ENCODE measurements at regions not wholly inside any gene's neighbourhood (a gene's known extent, or its start where the extent isn't known, plus 50 kb on each side); places are given as distances from the start of the nearest gene placed in this dataset.

GRCh38 chr18:46283268-46283667, 179.1 kb downstream of the HAUS1 start:
- no peak overlapping the region for H3K4me3 ChIP-seq (ENCODE audit: low read depth, low read length)
- peaks cover 0 to 4% of the 10 kb centered on the region in 2 experiments for H3K4me1 ChIP-seq (ENCODE audit: control insufficient read depth in 1 of 2, insufficient read depth in 2 of 2, low read length in 2 of 2)
- H3K79me1 ChIP-seq (ENCODE audit: low read length) = no peaks in the 10 kb centered on the region
- H3K9me3 ChIP-seq (ENCODE audit: insufficient read depth, low read depth, low read length) = no peaks in the 10 kb centered on the region
- H3K36me3 ChIP-seq (ENCODE audit: control insufficient read depth in 1 of 2, insufficient read depth in 2 of 2, low read length in 2 of 2) = no peaks in the 10 kb centered on the region
- no peak overlapping the region for H2AFZ ChIP-seq (ENCODE audit: insufficient read depth, low read length, poor library complexity)
- no peak overlapping the region for H4K91ac ChIP-seq (ENCODE audit: low read depth, low read length)
- H2BK5ac ChIP-seq (ENCODE audit: low read depth, low read length, poor library complexity) = no peak overlapping the region
- no CpG with 5 or more reads among the region's 7 CpGs for WGBS (ENCODE audit: extremely low coverage, insufficient coverage, insufficient read length)
- no peak overlapping the region for H2BK120ac ChIP-seq (ENCODE audit: insufficient read depth, low read length, poor library complexity)
- H3K27ac ChIP-seq (ENCODE audit: low read depth, low read length) = no peak overlapping the region
- H3K79me2 ChIP-seq (ENCODE audit: control insufficient read depth, insufficient read depth, low read length, poor library complexity) = no peaks in the 10 kb centered on the region
- H4K12ac ChIP-seq (ENCODE audit: low read depth, low read length) = no peak overlapping the region
- H3K23ac ChIP-seq (ENCODE audit: low read length) = no peak overlapping the region
- H3K4ac ChIP-seq (ENCODE audit: low read depth, low read length) = no peak overlapping the region
- no peak overlapping the region for H2BK12ac ChIP-seq (ENCODE audit: low read length)
- H3K27me3 ChIP-seq (ENCODE audit: insufficient read depth, low read length) = no peaks in the 10 kb centered on the region
- H3K9ac ChIP-seq (ENCODE audit: low read length) = no peak overlapping the region
- no peak overlapping the region for H3K18ac ChIP-seq (ENCODE audit: low read length)
- no peak overlapping the region for H3K4me2 ChIP-seq (ENCODE audit: low read length)
- DNase-seq = no peak
- no peak overlapping the region for H3K14ac ChIP-seq (ENCODE audit: low read length)
- no peak overlapping the region for H2AK5ac ChIP-seq (ENCODE audit: low read length)
- H4K8ac ChIP-seq (ENCODE audit: low read depth, low read length) = no peak overlapping the region

- Histone ChIP-seq H3K27ac (ENCODE audit: low read depth, low read length) (no peak overlapping the region), H2AFZ (ENCODE audit: insufficient read depth, low read length, poor library complexity) (no peak overlapping the region), H3K9ac (ENCODE audit: low read length) (no peak overlapping the region), H3K4me2 (ENCODE audit: low read length) (no peak overlapping the region), H2AK5ac (ENCODE audit: low read length) (no peak overlapping the region), H3K23ac (ENCODE audit: low read length) (no peak overlapping the region), H3K14ac (ENCODE audit: low read length) (no peak overlapping the region), H4K12ac (ENCODE audit: low read depth, low read length) (no peak overlapping the region), H3K36me3 (ENCODE audit: control insufficient read depth in 1 of 2, insufficient read depth in 2 of 2, low read length in 2 of 2) (no peaks in the 10 kb centered on the region), H3K79me1 (ENCODE audit: low read length) (no peaks in the 10 kb centered on the region), H4K91ac (ENCODE audit: low read depth, low read length) (no peak overlapping the region), H3K4me1 (ENCODE audit: control insufficient read depth in 1 of 2, insufficient read depth in 2 of 2, low read length in 2 of 2) (peaks cover 0 to 4% of the 10 kb centered on the region in 2 experiments), H3K79me2 (ENCODE audit: control insufficient read depth, insufficient read depth, low read length, poor library complexity) (no peaks in the 10 kb centered on the region), H3K4ac (ENCODE audit: low read depth, low read length) (no peak overlapping the region), H2BK12ac (ENCODE audit: low read length) (no peak overlapping the region), H3K18ac (ENCODE audit: low read length) (no peak overlapping the region), H3K4me3 (ENCODE audit: low read depth, low read length) (no peak overlapping the region), H3K27me3 (ENCODE audit: insufficient read depth, low read length) (no peaks in the 10 kb centered on the region), H2BK120ac (ENCODE audit: insufficient read depth, low read length, poor library complexity) (no peak overlapping the region), H4K8ac (ENCODE audit: low read depth, low read length) (no peak overlapping the region), H2BK5ac (ENCODE audit: low read depth, low read length, poor library complexity) (no peak overlapping the region), H3K9me3 (ENCODE audit: insufficient read depth, low read depth, low read length) (no peaks in the 10 kb centered on the region)
- DNase-seq = no peak
- no CpG with 5 or more reads among the region's 4 CpGs for WGBS (ENCODE audit: extremely low coverage, insufficient coverage, insufficient read length)
These were observed 179.7 kb downstream of the HAUS1 start for GRCh38 chr18:46283895-46284295.

- no peaks in the 10 kb centered on the region for H3K9me3 ChIP-seq (ENCODE audit: insufficient read depth, low read depth, low read length)
- no peak overlapping the region for H3K4me2 ChIP-seq (ENCODE audit: low read length)
- H3K27me3 ChIP-seq (ENCODE audit: insufficient read depth, low read length) = no peaks in the 10 kb centered on the region
- no peak overlapping the region for H4K91ac ChIP-seq (ENCODE audit: low read depth, low read length)
- H4K12ac ChIP-seq (ENCODE audit: low read depth, low read length) = no peak overlapping the region
- no peaks in the 10 kb centered on the region for H3K79me1 ChIP-seq (ENCODE audit: low read length)
- H2AK5ac ChIP-seq (ENCODE audit: low read length) = no peak overlapping the region
- H3K36me3 ChIP-seq (ENCODE audit: control insufficient read depth in 1 of 2, insufficient read depth in 2 of 2, low read length in 2 of 2) = no peaks in the 10 kb centered on the region
- no peak overlapping the region for H4K8ac ChIP-seq (ENCODE audit: low read depth, low read length)
- H2AFZ ChIP-seq (ENCODE audit: insufficient read depth, low read length, poor library complexity) = no peak overlapping the region
- no peak overlapping the region for H2BK12ac ChIP-seq (ENCODE audit: low read length)
- no peak overlapping the region for H2BK120ac ChIP-seq (ENCODE audit: insufficient read depth, low read length, poor library complexity)
- no peaks in the 10 kb centered on the region for H3K79me2 ChIP-seq (ENCODE audit: control insufficient read depth, insufficient read depth, low read length, poor library complexity)
- no peak overlapping the region for H3K9ac ChIP-seq (ENCODE audit: low read length)
- peaks cover 8 to 10% of the 10 kb centered on the region in 2 experiments for H3K4me1 ChIP-seq (ENCODE audit: control insufficient read depth in 1 of 2, insufficient read depth in 2 of 2, low read length in 2 of 2)
- no peak for DNase-seq
- H3K4ac ChIP-seq (ENCODE audit: low read depth, low read length) = no peak overlapping the region
- no peak overlapping the region for H2BK5ac ChIP-seq (ENCODE audit: low read depth, low read length, poor library complexity)
- H3K27ac ChIP-seq (ENCODE audit: low read depth, low read length) = no peak overlapping the region
- WGBS (ENCODE audit: extremely low coverage, insufficient coverage, insufficient read length) = no CpG with 5 or more reads among the region's 3 CpGs
- H3K18ac ChIP-seq (ENCODE audit: low read length) = no peak overlapping the region
- H3K14ac ChIP-seq (ENCODE audit: low read length) = no peak overlapping the region
- H3K23ac ChIP-seq (ENCODE audit: low read length) = no peak overlapping the region
- no peak overlapping the region for H3K4me3 ChIP-seq (ENCODE audit: low read depth, low read length)
These were observed 185.3 kb downstream of the HAUS1 start for GRCh38 chr18:46289463-46289862.

GRCh38 chr18:46289931-46290330, 185.7 kb downstream of the HAUS1 start:
- Histone ChIP-seq H3K4me2 (ENCODE audit: low read length) (no peak overlapping the region), H3K4ac (ENCODE audit: low read depth, low read length) (no peak overlapping the region), H3K79me1 (ENCODE audit: low read length) (no peaks in the 10 kb centered on the region), H3K18ac (ENCODE audit: low read length) (no peak overlapping the region), H3K9ac (ENCODE audit: low read length) (no peak overlapping the region), H3K4me3 (ENCODE audit: low read depth, low read length) (no peak overlapping the region), H3K23ac (ENCODE audit: low read length) (no peak overlapping the region), H3K79me2 (ENCODE audit: control insufficient read depth, insufficient read depth, low read length, poor library complexity) (no peaks in the 10 kb centered on the region), H3K36me3 (ENCODE audit: control insufficient read depth in 1 of 2, insufficient read depth in 2 of 2, low read length in 2 of 2) (no peaks in the 10 kb centered on the region), H2BK12ac (ENCODE audit: low read length) (no peak overlapping the region), H4K8ac (ENCODE audit: low read depth, low read length) (no peak overlapping the region), H2AK5ac (ENCODE audit: low read length) (no peak overlapping the region), H2BK5ac (ENCODE audit: low read depth, low read length, poor library complexity) (no peak overlapping the region), H4K12ac (ENCODE audit: low read depth, low read length) (no peak overlapping the region), H4K91ac (ENCODE audit: low read depth, low read length) (no peak overlapping the region), H3K27me3 (ENCODE audit: insufficient read depth, low read length) (no peaks in the 10 kb centered on the region), H3K4me1 (ENCODE audit: control insufficient read depth in 1 of 2, insufficient read depth in 2 of 2, low read length in 2 of 2) (peaks cover 8 to 10% of the 10 kb centered on the region in 2 experiments), H3K14ac (ENCODE audit: low read length) (no peak overlapping the region), H3K27ac (ENCODE audit: low read depth, low read length) (no peak overlapping the region), H2AFZ (ENCODE audit: insufficient read depth, low read length, poor library complexity) (no peak overlapping the region), H3K9me3 (ENCODE audit: insufficient read depth, low read depth, low read length) (no peaks in the 10 kb centered on the region), H2BK120ac (ENCODE audit: insufficient read depth, low read length, poor library complexity) (no peak overlapping the region)
- WGBS (ENCODE audit: extremely low coverage, insufficient coverage, insufficient read length) = no CpG with 5 or more reads among the region's 4 CpGs
- no peak for DNase-seq
